GM19351 (cell line): ENCODE measurements at regions not wholly inside any gene's neighbourhood (a gene's known extent, or its start where the extent isn't known, plus 50 kb on each side); places are given as distances from the start of the nearest gene placed in this dataset.
A peak's percentile ranks its signal among the peaks of the same experiment; 100 is the strongest.

Experiments
- ATAC-seq: cut with Tn5 transposase; IDR thresholded peaks from one replicate; pipeline ENCODE4 v1.9.1; 2021; ENCODE audit warnings: mild to moderate bottlenecking, moderate library complexity; ENCODE audit not compliant: unreplicated experiment

GRCh38 chr12:125639826-125640225 is 574.6 kb downstream of the AACS start:
- no peak for ATAC-seq

DNA sequence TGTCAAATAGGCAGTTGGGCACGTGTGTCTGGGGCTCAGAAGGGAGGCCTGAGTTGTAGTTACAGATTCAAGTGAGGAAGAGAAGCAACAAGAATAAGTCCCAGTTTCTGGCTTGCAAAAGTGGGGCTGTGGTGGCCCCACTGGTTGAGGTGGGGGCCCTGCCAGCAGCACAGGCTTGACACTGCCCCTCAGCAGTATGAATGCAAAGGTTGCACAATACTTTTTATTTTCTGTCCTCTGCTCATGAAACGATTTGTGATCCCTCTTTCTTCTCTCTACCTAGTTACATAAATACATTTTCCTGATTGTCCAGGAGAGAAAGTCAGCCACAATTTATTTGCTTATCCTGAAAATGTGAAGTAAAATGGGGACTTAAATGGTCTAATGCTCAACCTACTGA is 577.8 kb downstream of the AACS start:
- no peak for ATAC-seq

DNA sequence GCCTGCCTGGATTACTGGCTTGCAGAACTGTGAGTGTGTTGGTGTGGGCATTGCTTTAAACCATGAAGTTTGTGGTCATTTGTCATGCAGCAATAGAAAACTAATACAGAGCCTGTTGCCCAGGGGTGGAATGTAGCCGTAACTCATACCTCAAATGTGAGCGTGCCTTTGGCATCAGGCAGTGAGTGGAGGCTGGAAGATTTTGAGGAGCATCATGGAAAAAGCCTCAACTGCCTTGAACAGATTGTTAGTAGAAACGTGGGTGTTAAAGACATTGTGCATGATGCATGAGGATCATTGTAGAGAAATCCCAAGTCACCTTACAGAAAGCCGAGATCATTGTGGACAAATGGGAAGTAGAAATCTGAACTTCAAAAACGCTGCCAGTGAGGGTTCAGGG is 580.5 kb downstream of the AACS start:
- no peak for ATAC-seq

GRCh38 chr12:125650587-125650986 is 585.4 kb downstream of the AACS start:
- no peak for ATAC-seq

DNA sequence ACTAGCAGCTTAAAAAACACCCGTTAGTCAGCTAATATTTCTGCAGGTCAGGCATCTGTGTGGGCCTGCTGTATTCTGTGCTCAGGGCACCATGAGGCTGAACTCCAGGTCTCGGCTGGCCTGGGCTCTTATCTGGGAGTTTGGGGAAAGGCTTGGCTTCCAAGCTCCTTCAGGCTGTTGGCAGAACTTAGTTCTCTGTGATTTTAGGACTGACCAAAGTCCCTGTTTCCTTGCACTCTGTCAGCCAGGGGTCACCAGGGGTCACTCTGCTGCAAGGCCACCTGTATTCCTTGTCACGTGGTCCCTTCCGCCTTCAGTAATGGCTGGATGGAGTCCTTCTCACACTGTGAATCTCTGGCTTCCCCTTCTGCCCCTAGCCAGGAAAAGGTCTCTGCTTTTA is 586.4 kb downstream of the AACS start:
- ATAC-seq, result no peak

- no peak for ATAC-seq
These were observed 587.4 kb downstream of the AACS start for GRCh38 chr12:125652681-125653080.

- no peak for ATAC-seq
These were observed 592.4 kb downstream of the AACS start for GRCh38 chr12:125657681-125658080.

DNA sequence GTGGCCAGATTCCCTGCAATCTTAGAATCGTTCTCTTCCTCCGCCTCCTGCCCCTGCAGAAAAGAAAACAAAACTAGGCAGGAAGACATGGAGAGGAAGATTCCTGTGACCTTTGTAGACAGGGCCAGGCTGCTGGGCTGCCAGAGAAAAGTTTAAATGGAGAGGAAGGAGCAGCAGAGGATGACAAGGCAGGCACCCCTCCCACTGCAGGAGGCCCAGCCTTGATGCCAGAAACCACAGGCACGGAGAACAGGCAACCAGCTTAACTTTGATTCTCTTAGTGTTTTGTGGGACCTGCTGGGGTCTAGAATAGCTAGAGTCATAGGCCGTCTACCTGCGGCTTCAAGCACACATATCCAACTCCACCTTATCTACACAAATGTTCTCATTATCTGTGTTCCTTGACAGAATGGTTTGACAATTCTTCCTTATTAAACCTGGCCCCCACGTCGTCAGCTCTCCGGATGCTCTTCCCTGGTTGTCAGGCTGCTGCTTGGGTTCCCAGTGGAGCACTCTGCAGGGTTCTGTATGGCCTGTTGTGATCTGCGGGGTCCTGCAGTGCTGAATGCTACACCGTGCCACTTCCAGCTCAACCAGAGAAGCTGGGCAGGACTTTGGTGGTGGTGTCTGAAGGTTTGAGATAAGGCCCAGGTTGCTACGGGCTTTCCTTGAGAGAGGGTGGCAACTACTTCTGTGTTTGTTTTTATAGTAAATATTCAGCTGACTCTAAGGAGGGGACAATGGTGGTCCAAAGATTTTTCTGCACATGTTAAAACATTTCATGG is 609.5 kb downstream of the AACS start:
- ATAC-seq, result no peak

DNA sequence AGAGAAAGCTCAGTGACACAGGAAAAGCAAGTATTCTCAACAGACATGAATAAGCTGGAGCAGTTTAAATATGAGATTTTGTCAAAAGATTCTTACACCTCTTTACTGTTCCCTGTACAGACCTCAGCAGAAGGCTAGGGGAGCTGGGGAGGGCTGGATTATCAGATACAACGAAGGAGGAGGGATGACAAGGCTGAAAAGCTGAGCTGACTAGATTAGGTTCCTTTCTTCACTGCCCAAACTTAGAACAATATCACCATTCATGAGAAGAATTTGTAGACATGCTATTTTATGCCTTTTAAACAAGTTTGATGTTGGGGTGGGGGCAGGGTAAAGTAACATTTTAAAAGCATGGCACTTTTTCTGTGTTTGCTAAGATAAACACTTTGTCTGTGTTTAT is 611.1 kb downstream of the AACS start:
- ATAC-seq, result no peak

- ATAC-seq, result no peak
These were observed 612.6 kb downstream of the AACS start for GRCh38 chr12:125677829-125678228.

DNA sequence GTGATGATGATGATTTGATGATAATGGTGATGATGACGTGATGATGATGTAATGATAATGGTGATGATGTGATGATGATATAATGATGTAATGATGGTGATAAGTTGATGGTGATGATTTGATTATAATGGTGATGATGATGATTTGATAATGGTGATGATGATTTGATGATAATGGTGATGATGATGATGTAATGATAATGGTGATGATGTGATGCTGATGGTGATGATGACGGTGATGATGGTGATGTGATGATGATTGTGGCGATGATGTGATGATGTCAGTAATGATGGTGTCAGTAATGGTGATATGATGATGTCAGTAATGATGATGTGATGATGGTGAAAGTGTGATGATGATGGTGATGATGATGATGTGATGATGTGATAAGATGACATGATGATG is 613.4 kb downstream of the AACS start:
- ATAC-seq, result no peak

GRCh38 chr12:125683748-125684381 is 618.6 kb downstream of the AACS start:
- peak; percentile 83 for ATAC-seq

DNA sequence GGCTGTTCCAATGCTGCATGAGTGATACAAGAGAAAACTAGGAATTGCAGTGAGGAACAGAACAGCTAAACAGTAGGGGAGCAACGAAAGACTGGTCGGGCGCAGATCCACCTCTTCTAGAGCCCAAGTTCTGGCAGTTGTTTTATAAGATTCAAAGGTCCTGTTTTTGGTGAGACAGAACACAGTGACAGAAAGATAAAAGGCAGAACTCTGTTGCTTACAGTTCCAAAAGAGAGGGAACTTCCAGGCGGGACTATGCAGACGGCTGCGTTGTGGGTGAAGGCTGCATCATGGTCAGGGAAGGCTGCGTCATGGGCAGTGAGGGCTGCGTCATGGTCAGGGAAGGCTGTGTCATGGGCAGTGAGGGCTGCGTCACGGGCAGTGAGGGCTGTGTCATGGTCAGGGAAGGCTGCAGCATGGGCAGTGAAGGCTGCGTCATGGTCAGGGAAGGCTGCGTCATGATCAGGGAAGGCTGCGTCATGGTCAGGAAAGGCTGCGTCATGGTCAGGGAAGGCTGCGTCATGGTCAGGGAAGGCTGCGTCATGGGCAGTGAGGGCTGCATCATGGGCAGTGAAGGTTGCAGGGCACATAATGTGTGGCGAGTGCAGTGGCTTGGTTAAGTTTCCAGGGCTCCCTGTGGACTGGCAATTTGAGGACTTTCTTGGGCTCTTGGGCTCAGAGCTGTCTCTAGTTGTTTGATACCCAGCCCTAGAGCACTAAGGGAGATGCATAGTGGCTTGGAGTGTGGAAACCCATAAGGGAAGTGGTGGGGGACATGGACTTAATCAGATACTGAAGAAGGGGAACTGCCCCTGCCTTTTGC is 619.9 kb downstream of the AACS start:
- no peak for ATAC-seq

GRCh38 chr12:125685915-125686314 is 620.7 kb downstream of the AACS start:
- ATAC-seq, result no peak

DNA sequence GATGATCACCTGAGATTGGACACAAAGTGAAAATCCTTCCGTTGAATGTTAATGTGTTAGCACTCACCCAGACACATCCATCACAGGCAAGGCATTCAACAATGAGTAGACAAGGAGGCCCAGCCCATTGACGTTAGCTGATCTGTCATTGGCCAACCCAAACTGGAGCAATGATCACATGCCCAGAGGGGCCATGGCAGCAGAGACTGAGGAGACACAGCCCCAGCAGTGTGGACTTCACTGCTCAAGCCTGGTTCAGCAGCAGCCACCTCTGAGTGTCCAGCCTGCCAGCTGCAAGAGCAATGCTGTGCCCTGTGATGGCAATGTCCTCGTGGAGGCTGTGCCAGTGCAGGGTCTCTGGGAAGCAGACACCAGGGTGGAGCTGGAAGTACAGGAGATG is 622.2 kb downstream of the AACS start:
- ATAC-seq, result no peak

DNA sequence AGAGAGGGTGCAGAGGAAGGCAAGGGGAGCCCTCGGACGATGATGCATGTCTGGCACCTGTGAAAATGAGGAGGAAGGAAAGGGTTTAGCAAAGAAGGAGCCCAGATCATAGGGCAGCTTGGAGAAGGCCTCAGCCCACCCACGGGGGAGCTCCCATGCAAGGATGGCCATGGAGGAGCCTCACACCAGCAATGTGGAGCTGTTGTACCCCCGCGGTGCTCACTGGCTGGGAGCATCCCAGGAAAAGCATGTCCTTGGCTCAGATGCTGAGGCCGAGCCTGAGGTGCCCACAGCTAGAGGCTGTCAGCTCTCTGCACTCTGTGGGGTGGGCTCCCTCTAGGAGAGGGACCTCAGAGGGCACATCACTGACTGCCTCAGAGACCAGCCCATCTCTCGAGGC is 622.6 kb downstream of the AACS start:
- ATAC-seq, result no peak

DNA sequence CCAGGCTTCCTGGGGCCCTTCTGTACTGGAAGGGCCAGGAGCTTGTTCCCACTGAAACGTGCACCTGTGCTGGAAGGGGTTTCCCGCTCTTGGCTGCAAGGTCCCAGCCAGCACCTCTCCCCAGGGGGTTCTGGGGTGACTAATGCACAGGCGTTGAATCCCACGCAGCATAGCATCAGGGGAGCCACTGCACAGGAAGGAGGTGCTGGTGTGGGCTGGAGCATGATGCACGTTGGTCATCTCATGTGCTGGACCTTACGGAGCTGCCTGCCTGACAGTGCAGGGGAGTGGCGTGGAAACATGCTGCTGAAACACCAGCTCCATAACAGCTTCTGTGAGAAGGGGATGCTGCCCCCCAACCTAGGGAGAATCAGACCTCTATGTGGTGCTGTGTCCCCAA is 623.0 kb downstream of the AACS start:
- no peak for ATAC-seq

- no peak for ATAC-seq
These were observed 623.6 kb downstream of the AACS start for GRCh38 chr12:125688881-125689280.

- ATAC-seq, result no peak
These were observed 624.6 kb downstream of the AACS start for GRCh38 chr12:125689576-125690410.

DNA sequence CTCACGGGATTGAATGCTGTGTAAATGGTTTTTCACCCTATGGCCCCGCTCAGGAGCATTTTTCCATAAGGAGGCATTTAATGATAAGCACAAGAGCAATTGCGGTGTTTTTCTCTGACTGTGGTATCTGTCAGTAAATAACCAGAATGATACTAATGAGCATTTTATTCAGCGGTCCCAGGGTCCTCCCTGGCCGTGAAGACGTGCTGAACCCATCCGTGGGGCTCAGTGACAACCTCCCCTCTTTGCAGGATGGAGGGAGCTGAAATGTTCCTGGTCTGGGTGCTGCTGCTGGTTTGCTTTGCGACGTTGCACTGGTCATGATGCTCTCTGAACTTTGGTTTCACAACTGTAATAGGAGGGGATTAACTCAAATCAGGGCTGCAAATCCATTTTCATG is 625.6 kb downstream of the AACS start:
- no peak for ATAC-seq

- ATAC-seq, result no peak
These were observed 630.8 kb downstream of the AACS start for GRCh38 chr12:125696054-125696453.
